HG03175 (cell line): ENCODE measurements at regions not wholly inside any gene's neighbourhood (a gene's known extent, or its start where the extent isn't known, plus 50 kb on each side); places are given as distances from the start of the nearest gene placed in this dataset.
"Not testable (repeated sequence)": the region's sequence is repeated elsewhere in the genome, so short reads cannot be mapped to it uniquely, and the experiment has no call there.

Source experiments
- ATAC-seq: cut with Tn5 transposase; IDR thresholded peaks from one replicate; pipeline ENCODE4 v1.9.1; 2021; ENCODE audit warnings: mild to moderate bottlenecking, moderate library complexity; ENCODE audit not compliant: unreplicated experiment

GRCh38 chr12:18794000-18794399 is 56.1 kb downstream of the CAPZA3 start:
- ATAC-seq: no peak

- no peak for ATAC-seq
Observed at GRCh38 chr12:18797604-18798003, 59.7 kb downstream of the CAPZA3 start.

GRCh38 chr12:18798535-18799361 is 60.8 kb downstream of the CAPZA3 start:
- ATAC-seq: no peak

- ATAC-seq: no peak
Observed at GRCh38 chr12:18799561-18799960, 61.6 kb downstream of the CAPZA3 start.

GRCh38 chr12:18805516-18806248 is 67.8 kb downstream of the CAPZA3 start:
- no peak for ATAC-seq

- ATAC-seq: no peak
Observed at GRCh38 chr12:18807714-18808113, 69.8 kb downstream of the CAPZA3 start.

GRCh38 chr12:18808221-18808620 is 70.3 kb downstream of the CAPZA3 start:
- no peak for ATAC-seq

GRCh38 chr12:18810537-18811253 is 72.8 kb downstream of the CAPZA3 start:
- no peak for ATAC-seq

GRCh38 chr12:18811273-18811672 is 73.4 kb downstream of the CAPZA3 start:
- no peak for ATAC-seq

GRCh38 chr12:18813753-18814152 is 75.8 kb downstream of the CAPZA3 start:
- no peak for ATAC-seq

GRCh38 chr12:18818579-18819268 is 80.8 kb downstream of the CAPZA3 start:
- no peak for ATAC-seq

GRCh38 chr12:18819484-18819883 is 81.6 kb downstream of the CAPZA3 start:
- ATAC-seq: no peak

- ATAC-seq: no peak
Observed at GRCh38 chr12:18823461-18823860, 85.5 kb downstream of the CAPZA3 start.

- no peak for ATAC-seq
Observed at GRCh38 chr12:18824287-18824686, 86.4 kb downstream of the CAPZA3 start.

- ATAC-seq: no peak
Observed at GRCh38 chr12:18825138-18825537, 87.2 kb downstream of the CAPZA3 start.

GRCh38 chr12:18827913-18828312 is 90.0 kb downstream of the CAPZA3 start:
- no peak for ATAC-seq

GRCh38 chr12:18828483-18828882 is 90.6 kb downstream of the CAPZA3 start:
- ATAC-seq: no peak

GRCh38 chr12:18828987-18829386 is 91.1 kb downstream of the CAPZA3 start:
- no peak for ATAC-seq

GRCh38 chr12:18832932-18833331 is 95.0 kb downstream of the CAPZA3 start:
- ATAC-seq: not testable (repeated sequence)

- no peak for ATAC-seq
Observed at GRCh38 chr12:18837025-18837424, 99.1 kb downstream of the CAPZA3 start.

- ATAC-seq: no peak
Observed at GRCh38 chr12:18837505-18837904, 99.6 kb downstream of the CAPZA3 start.
